Adrenal gland (tissue), 9 donors: ENCODE measurements at regions not wholly inside any gene's neighbourhood (a gene's known extent, or its start where the extent isn't known, plus 50 kb on each side); places are given as distances from the start of the nearest gene placed in this dataset.

ENCODE experiments used
- DNase-seq, 7 donors: peaks; one replicate each; pipeline ENCODE4 v3.0.0-alpha.2; 2019 to 2020
- H3K27ac ChIP-seq, 5 donors: fragments of 200-600 bp; sonication (generic) in 4 of 5; 1 replicate in 3 of 5; 2 replicates in 2 of 5; pipeline versions ENCODE4 v1.5.1 to v1.8.0; 2016 to 2020; ENCODE audit warnings: mild to moderate bottlenecking in 1 of 5
- H3K27me3 ChIP-seq: fragments of 200-600 bp; 2 replicates; pipeline ENCODE4 v1.8.0; 2021
- H3K36me3 ChIP-seq, 2 donors: fragments of 200-600 bp; replicated peaks in 1 of 2; 1 replicate in 1 of 2; 2 replicates in 1 of 2; pipeline versions ENCODE4 v1.5.1 to v1.8.0; 2018 to 2022
- H3K4me1 ChIP-seq, 2 donors: fragments of 200-600 bp; replicated peaks in 1 of 2; 1 replicate in 1 of 2; 2 replicates in 1 of 2; pipeline versions ENCODE4 v1.5.1 to v1.8.0; 2018 to 2021
- H3K4me3 ChIP-seq, 4 donors: fragments of 200-600 bp; sonication (generic) in 3 of 4; one replicate each; pipeline ENCODE4 v1.5.1; 2016 to 2018
- H3K9me3 ChIP-seq, 3 donors: fragments of 200-600 bp; sonication (generic) in 1 of 3; replicated peaks in 1 of 3; 1 replicate in 2 of 3; 2 replicates in 1 of 3; pipeline versions ENCODE4 v1.5.1 to v1.8.0; 2016 to 2021
- POLR2A ChIP-seq, 2 donors: fragments of 450-650 bp; IDR thresholded peaks; one replicate each; pipeline ENCODE4 v1.6.1; 2017; ENCODE audit warnings: antibody characterized with exemption in 2 of 2, mild to moderate bottlenecking in 2 of 2, moderate library complexity in 1 of 2
- WGBS, 4 donors: extraction: QIAGEN DNeasy Blood & Tissue Kit in 2 of 4; methylation state at CpG; one replicate each; pipeline versions ENCODE4 v1.1.5 to v1.1.7; 2013 to 2017; 5-methylcytosine and 5-hydroxymethylcytosine counted together
- intact Hi-C, 2 donors: fragments of 100-400 bp; cut with DNase I; formaldehyde crosslinking; loops; one replicate each; pipeline versions ENCODE4 v1.14.1 to v1.15.0; 2022 to 2023
- TF ChIP-seq, protein P1 (sequence below), 6 experiments: fragments of 450-650 bp in 4 of 6; fragments of 200-600 bp in 2 of 6; sonication (generic) in 1 of 6; IDR thresholded peaks; 1 replicate in 5 of 6; 2 replicates in 1 of 6; pipeline versions ENCODE4 v1.5.1 to v1.8.0; 2016 to 2021; ENCODE audit warnings: antibody characterized with exemption in 6 of 6, mild to moderate bottlenecking in 2 of 6, moderate library complexity in 1 of 6
- donor health status: healthy with polysubstance abuse.
- donor health status: Bipolar disorder and iron deficiency.
- donor health status: DM: yes; HTN: yes; CAD: no.
- donor health status: DM: no; HTN: no; CAD: no.
- donor health status: DM: no; HTN: no; CAD: no.

DNA sequence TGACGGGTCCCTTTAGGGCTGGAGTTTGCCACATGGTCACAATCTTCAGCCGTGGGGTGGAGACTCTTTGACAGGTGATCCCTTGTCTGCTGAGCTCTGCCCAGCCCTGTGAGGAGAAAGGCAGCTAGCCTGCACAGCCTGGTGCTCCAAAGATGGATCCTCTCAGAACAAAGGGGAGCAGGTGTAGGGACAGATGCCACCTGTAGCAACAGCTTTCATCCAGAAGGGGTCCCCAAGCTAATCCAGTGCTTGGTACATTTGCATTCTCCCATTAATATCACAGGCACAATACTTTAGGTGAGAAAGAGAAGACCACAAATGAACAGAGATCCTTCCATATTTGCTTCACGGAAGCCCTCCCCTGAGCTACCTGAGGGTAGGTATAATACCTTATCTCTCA is 93.2 kb downstream of the CCDC185 start:
- Histone ChIP-seq H3K27ac (no peak overlapping the region), H3K27me3 (no peaks in the 10 kb centered on the region), H3K4me3 (no peak overlapping the region), H3K4me1 (no peaks in the 10 kb centered on the region), H3K36me3 (no peaks in the 10 kb centered on the region), H3K9me3 (no peaks in the 10 kb centered on the region)
- WGBS, 4 donors: 69 to 79% (median 71%) methylated on average over 3 of the region's 3 CpGs
- no peak for DNase-seq
- intact Hi-C loops: no loop called here
- no peak for TF ChIP-seq POLR2A (IDR thresholded peaks at IDR 0.05)
- TF ChIP-seq, protein P1, sequence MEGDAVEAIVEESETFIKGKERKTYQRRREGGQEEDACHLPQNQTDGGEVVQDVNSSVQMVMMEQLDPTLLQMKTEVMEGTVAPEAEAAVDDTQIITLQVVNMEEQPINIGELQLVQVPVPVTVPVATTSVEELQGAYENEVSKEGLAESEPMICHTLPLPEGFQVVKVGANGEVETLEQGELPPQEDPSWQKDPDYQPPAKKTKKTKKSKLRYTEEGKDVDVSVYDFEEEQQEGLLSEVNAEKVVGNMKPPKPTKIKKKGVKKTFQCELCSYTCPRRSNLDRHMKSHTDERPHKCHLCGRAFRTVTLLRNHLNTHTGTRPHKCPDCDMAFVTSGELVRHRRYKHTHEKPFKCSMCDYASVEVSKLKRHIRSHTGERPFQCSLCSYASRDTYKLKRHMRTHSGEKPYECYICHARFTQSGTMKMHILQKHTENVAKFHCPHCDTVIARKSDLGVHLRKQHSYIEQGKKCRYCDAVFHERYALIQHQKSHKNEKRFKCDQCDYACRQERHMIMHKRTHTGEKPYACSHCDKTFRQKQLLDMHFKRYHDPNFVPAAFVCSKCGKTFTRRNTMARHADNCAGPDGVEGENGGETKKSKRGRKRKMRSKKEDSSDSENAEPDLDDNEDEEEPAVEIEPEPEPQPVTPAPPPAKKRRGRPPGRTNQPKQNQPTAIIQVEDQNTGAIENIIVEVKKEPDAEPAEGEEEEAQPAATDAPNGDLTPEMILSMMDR (IDR thresholded peaks at IDR 0.05): no peak

DNA sequence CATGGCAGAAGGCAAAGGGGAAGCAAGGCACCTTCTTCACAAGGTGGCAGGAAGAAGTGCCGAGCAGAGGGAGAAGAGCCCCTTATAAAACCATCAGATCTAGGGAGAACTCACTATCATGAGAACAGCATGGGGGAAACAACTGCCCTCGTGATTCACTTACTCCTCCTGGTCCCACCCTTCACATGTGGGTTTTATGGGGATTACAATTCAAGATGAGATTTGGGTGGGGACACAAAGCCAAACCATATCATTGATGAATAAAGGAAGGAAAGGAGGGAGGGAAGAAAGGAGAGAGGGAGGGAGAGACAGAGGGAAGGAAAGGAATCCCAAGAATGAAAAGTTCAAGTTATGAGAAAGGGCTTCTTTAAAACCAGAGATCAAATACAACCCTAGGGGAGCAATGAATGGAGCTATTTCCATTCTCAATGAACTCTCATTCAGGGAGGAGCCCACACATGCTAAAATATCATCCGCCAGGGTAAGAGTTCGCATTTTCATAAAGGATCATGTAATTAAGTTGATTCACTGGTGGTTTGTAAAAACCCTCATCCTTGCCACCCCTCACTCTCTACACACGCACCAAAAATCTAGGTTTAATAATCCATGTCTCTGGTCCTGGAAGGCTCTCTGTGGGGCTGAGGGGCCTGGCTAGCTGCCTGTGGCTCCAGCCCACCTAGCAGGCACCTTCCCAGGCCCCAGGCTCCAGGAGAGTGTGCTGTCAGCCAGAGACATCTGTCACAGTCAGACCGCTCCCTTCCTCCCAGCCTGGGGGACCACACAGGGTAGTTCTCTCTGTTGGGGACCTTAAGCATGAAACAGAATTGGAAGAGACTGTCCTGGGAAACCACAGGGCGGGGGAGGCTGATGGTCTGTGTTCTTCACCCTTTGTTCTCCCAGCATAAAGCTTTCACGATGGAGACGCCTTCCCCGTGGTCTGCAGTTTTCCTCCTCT is 94.0 kb downstream of the CCDC185 start:
- WGBS, 4 donors: 64 to 78% (median 73%) methylated on average over 10 of the region's 10 CpGs
- Histone ChIP-seq H3K9me3 (no peaks in the 10 kb centered on the region), H3K4me1 (no peaks in the 10 kb centered on the region), H3K4me3 (no peak overlapping the region), H3K27me3 (no peaks in the 10 kb centered on the region), H3K36me3 (no peaks in the 10 kb centered on the region), H3K27ac (no peak overlapping the region)
- DNase-seq: no peak
- TF ChIP-seq POLR2A (IDR thresholded peaks at IDR 0.05): no peak
- TF ChIP-seq, protein P1 (IDR thresholded peaks at IDR 0.05): no peak
- intact Hi-C loops: no loop called here

GRCh38 chr1:223487887-223488259 is 94.7 kb downstream of the CCDC185 start:
- H3K4me3 ChIP-seq: no peak overlapping the region
- H3K27ac ChIP-seq: no peak overlapping the region
- DNase-seq: no peak
- no peaks in the 10 kb centered on the region for H3K4me1 ChIP-seq
- 80 to 86% (median 85%) methylated on average over 5 of the region's 5 CpGs for WGBS, 4 donors
- no peaks in the 10 kb centered on the region for H3K36me3 ChIP-seq
- H3K9me3 ChIP-seq: no peaks in the 10 kb centered on the region
- TF ChIP-seq POLR2A (IDR thresholded peaks at IDR 0.05): no peak
- TF ChIP-seq, protein P1 (IDR thresholded peaks at IDR 0.05): no peak
- intact Hi-C loops: no loop called here
- H3K27me3 ChIP-seq: no peaks in the 10 kb centered on the region

- H3K4me1 ChIP-seq: no peaks in the 10 kb centered on the region
- no peaks in the 10 kb centered on the region for H3K27me3 ChIP-seq
- no peak for DNase-seq
- no peaks in the 10 kb centered on the region for H3K9me3 ChIP-seq
- 79 to 96% (median 80%) methylated on average over 4 to 5 of the region's 5 CpGs for whole genome bisulfite sequencing, 4 donors
- H3K36me3 ChIP-seq: no peaks in the 10 kb centered on the region
- no peak overlapping the region for H3K4me3 ChIP-seq
- intact Hi-C loops: no loop called here
- H3K27ac ChIP-seq: no peak overlapping the region
- no peak for TF ChIP-seq POLR2A (IDR thresholded peaks at IDR 0.05)
- TF ChIP-seq, protein P1 (IDR thresholded peaks at IDR 0.05): no peak
Measured at GRCh38 chr1:223489439-223489838, 96.2 kb downstream of the CCDC185 start.
